CD4-positive, alpha-beta T cell treated with Interleukin-15 for 4 hours (primary cell): ENCODE measurements at regions not wholly inside any gene's neighbourhood (a gene's known extent, or its start where the extent isn't known, plus 50 kb on each side); places are given as distances from the start of the nearest gene placed in this dataset.

Source experiments
- DNase-seq: peaks from one replicate; pipeline ENCODE4 v3.0.0-alpha.2; 2020; ENCODE audit warnings: low spot score

GRCh38 chr4:31946456-31946855 lies 1226.3 kb downstream of the PCDH7 start:
- DNase-seq, result no peak

DNA sequence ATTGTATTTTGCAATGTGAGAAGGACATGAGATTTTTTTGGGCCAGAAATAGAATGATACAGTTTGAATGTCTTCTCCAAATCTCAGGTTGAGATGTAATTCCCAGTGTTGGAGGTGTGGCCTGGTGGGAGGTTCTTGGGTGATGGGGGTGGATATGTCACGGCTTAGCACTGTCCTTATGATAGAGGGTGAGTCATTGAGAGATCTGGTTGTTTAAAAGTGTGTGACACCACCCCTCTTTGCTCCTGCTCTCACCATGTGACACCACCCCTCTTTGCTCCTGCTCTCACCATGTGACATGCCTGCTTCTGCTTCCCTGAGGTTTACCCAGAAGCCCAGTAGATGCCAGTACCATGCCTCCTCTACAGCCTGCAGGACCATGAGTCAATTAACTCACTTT lies 1226.9 kb downstream of the PCDH7 start:
- DNase-seq, result no peak

- DNase-seq, result no peak
Observed at GRCh38 chr4:31949045-31949444, 1228.9 kb downstream of the PCDH7 start.

DNA sequence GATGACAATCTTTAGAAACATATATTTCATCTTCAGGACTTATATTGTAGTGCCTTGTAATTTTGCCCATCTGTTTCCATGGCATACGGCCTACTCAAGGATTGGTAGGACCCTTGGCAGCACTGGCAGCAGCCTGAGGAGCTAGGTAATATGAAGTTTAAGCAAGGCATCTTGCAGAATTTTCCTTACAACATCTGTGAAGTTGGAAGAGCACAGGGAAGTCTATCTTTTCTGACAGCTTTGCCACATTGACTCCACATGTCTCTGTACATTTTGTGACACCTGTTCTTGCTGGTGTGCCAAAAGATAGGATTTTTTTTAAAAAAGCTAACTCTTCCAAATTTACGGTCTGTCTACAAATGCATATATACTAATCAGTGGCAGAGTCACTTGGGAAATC lies 1235.2 kb downstream of the PCDH7 start:
- no peak for DNase-seq

GRCh38 chr4:31959972-31960371 lies 1239.8 kb downstream of the PCDH7 start:
- no peak for DNase-seq

DNA sequence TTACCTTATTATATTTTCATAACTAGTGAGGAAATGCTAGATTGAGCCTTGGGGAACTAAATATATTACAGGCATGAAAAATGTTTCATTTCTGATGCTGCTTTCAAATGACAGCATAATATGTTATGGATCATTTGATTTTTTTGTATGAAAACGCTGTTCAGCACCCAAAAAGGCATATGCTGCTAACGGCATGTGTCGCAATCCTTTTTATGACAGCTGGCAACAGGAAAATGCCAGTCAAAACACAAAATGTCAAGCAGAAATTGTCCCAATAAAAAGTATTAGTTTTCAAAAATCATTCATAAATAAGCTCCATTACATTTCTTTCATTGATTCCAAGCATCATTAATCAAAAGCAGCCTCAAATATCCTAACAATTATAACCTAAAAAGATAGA lies 1244.5 kb downstream of the PCDH7 start:
- no peak for DNase-seq

DNA sequence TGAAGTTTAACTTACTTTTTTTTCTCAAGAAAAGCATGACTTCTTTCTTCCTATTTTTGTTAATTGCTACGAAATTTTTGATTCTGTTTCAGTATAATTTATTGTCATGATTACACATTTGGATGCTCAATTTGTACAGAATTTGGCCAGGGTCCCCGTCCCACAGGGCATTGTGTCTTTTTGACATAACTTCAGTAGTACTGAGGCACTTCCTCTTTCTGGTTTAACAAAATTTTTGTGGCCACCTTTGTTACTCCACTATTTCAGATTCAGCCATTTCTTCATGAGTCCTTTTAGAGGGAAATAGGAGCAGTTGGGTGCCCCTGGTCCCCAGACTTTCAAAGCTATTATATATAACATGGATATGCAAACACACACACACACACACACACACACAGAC lies 1248.7 kb downstream of the PCDH7 start:
- no peak for DNase-seq

DNA sequence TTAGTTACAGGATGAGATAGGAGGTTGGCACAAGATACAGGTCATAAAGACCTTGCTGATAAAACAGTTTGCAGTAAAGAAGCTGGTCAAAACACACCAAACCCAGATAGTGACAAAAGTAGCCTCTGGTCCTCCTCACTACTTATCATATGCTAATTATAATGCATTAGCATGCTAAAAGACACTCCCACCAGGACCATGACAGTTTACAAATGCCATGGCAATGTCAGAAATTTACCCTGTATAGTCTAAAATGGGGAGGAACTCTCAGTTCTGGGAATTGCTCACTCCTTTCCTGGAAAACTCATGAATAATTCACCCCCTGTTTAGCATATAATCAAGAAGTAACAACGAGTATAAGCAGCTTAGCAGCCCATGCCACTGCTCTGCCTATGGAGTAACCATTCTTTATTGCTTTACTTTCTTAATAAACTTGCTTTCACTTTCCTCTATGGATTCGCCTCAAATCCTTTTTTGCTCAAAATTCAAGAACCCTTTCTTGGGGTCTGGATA lies 1254.4 kb downstream of the PCDH7 start:
- DNase-seq, result no peak

GRCh38 chr4:31979988-31980387 lies 1259.8 kb downstream of the PCDH7 start:
- DNase-seq, result no peak

DNA sequence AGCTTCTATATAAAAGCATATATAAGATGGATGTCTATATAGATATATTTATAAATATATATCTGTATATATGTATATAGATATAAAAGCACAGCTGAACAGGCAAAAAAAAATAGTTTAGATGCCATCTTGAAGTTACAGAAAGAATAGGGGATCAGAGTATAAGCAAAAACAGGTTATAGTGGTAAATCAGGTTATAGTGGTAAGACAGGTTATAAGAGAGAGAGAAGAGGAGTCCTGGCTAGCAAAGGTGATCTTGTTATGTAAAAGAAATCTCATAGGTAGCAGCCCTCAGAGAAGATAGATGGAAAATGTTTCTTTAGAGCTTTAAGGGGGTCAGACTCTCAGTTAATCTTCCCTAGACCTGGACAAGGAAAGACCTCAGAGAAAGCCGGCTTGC lies 1263.1 kb downstream of the PCDH7 start:
- no peak for DNase-seq

- DNase-seq, result no peak
Observed at GRCh38 chr4:31983677-31984076, 1263.5 kb downstream of the PCDH7 start.

- no peak for DNase-seq
Observed at GRCh38 chr4:31984872-31985271, 1264.7 kb downstream of the PCDH7 start.

DNA sequence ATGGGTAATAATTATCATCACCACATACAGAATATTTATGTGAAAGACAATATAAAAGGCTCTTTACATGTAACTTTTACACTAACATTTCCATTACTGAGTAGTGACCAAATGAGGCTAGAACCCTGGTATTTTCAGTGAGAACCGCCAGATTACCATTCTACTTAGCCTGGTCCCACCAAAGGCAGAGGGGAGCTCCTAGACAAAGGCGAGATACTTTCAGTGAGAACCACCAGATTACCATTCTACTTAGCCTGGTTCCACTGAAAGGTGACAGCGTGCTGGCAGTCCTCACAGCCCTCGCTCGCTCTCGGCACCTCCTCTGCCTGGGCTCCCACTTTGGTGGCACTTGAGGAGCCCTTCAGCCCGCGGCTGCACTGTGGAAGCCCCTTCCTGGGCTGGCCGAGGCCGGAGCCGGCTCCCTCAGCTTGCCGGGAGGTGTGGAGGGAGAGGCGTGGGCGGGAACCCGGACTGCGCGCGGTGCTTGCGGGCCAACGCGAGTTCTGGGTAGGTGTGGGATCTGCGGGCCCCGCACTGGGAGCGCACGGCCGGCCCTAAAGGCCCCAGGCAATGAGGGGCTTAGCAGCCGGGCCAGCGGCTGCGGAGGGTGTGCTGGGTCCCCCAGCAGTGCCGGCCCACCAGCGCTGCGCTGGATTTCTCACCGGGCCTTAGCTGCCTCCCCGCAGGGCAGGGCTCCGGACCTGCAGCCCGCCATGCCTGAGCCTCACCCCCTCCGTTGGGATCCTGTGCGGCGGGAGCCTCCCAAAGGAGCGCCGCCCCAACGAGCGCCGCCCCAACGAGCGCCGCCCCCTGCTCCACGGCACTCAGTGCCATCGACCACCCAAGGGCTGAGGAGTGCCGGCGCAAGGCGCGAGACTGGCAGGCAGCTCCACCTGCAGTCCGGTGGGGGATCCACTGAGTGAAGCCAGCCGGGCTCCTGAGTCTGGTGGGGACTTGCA lies 1276.1 kb downstream of the PCDH7 start:
- no peak for DNase-seq

DNA sequence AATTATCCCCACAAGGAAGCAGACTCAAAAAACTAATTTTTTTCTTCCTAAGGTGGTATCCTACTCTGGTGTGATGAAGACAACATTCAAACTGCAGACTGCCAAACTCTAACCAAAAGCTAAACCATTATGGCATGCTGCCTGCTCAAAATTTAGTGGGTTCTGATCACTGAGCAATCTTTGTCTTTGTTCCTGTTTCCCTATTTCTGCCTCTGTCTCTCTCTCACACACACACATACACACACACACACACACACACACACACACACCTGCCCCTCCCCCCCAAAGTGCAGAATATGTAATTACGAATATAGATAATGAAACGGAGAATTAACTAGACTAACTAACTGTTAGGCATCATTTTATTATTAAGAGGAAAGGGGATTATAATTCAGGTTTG lies 1278.6 kb downstream of the PCDH7 start:
- no peak for DNase-seq

DNA sequence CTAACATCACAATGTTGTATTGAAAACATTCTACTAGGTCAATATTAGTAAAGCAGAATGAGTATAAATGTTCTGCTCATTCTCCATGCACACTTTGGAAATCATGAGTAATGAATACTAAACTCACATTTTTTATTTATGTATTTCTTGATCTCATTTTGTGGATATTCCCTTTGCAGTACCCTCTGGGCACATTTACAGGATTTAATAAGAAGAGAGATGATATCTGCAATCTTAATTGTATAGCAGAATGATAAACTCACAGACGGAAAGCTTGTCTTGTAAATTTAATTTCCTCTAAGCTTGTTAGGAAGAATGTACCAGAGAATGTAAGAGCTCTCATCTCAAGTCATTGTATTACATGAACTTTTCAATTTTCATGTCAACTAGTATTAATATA lies 1279.7 kb downstream of the PCDH7 start:
- no peak for DNase-seq

- DNase-seq, result no peak
Observed at GRCh38 chr4:32000846-32001488, 1280.8 kb downstream of the PCDH7 start.

DNA sequence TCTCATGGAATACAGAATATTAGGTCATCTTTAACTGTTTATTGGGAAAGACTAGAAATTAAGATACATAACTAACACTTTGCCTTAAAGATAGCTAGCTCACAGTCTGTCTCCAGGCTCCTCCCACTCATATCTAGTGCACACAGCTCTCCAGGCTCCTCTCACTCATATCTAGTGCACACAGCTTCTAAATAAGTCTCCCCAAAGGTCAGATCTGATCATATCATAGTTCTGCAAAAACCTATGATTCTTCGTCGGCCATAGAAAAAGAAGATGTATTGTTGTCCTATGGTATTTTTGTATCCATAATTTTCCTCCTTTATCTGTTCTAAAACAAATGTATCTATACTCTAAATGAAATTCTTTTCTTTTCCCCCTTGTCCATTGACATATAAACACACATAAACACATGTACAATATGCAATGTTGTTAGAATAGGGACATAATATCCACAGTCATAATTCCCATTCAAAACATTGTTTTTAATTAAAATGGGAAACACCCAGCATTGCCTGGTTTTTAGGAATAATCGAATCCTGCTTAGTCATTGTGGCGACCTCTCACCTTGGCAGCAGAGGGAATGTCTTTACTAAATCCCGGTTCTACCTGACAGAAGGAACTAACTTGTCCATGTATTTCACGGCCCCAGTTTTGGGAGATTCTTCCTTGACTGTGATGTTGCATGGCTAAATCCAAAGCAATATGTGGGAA lies 1282.0 kb downstream of the PCDH7 start:
- DNase-seq, result no peak

- no peak for DNase-seq
Observed at GRCh38 chr4:32003548-32003947, 1283.4 kb downstream of the PCDH7 start.

GRCh38 chr4:32010221-32010620 lies 1290.1 kb downstream of the PCDH7 start:
- DNase-seq, result no peak

DNA sequence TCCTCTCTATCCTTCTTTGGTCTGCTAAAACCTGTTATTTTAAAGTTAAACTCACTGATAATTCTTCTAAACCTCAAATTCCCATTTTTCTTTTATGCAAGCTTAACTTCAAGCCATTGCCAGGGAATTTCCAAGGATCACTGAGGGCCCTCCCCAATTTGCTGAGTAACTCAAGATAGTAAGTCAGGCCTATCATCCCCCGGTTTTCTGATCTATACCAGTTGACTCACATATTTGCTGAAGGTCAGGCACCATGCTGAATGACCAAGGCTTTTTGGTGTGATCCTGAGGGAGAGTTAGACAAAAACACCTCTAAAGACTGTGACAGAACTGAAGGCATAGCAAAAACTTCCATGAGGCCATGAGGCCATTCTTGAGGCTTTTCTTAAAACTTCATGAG lies 1301.9 kb downstream of the PCDH7 start:
- DNase-seq, result no peak

GRCh38 chr4:32025851-32026459 lies 1305.8 kb downstream of the PCDH7 start:
- DNase-seq, result no peak

- no peak for DNase-seq
Observed at GRCh38 chr4:32030406-32030805, 1310.2 kb downstream of the PCDH7 start.
